OCI-LY1 (cell line): ENCODE measurements at regions not wholly inside any gene's neighbourhood (a gene's known extent, or its start where the extent isn't known, plus 50 kb on each side); places are given as distances from the start of the nearest gene placed in this dataset.
A peak's percentile ranks its signal among the peaks of the same experiment; 100 is the strongest.

Source experiments
- H2AFZ ChIP-seq: fragments of 200-600 bp; sonication (generic), shearing (Covaris generic); 2 replicates; pipeline ENCODE4 v1.6.0; 2014; ENCODE audit warnings: antibody characterized with exemption, mild to moderate bottlenecking, low read length
- H3F3A ChIP-seq: fragments of 200-600 bp; sonication (generic), shearing (Covaris generic); 2 replicates; pipeline ENCODE4 v1.6.0; 2014; ENCODE audit warnings: mild to moderate bottlenecking, antibody characterized with exemption, low read length, moderate library complexity; ENCODE audit not compliant: insufficient read depth
- H3K27ac ChIP-seq: fragments of 200-600 bp; sonication (generic); 2 replicates; pipeline ENCODE4 v1.5.1; 2014; ENCODE audit warnings: low read length, mixed run types, mild to moderate bottlenecking, low read depth; ENCODE audit not compliant: poor library complexity, severe bottlenecking
- H3K27me3 ChIP-seq: fragments of 200-600 bp; sonication (generic); 2 replicates; pipeline ENCODE4 v1.6.0; 2014; ENCODE audit warnings: antibody characterized with exemption, mild to moderate bottlenecking, low read length, moderate library complexity; ENCODE audit not compliant: insufficient read depth
- H3K36me3 ChIP-seq: fragments of 200-600 bp; sonication (generic); 2 replicates; pipeline ENCODE4 v1.6.1; 2014; ENCODE audit warnings: mild to moderate bottlenecking, antibody characterized with exemption, low read length, moderate library complexity, mixed read lengths; ENCODE audit not compliant: insufficient read depth
- H3K4me1 ChIP-seq: fragments of 200-600 bp; sonication (generic); 2 replicates; pipeline ENCODE4 v1.5.1; 2014; ENCODE audit warnings: mild to moderate bottlenecking, low read length, moderate library complexity; ENCODE audit not compliant: insufficient read depth, severe bottlenecking
- H3K4me2 ChIP-seq: fragments of 200-600 bp; sonication (generic), shearing (Covaris generic); 2 replicates; pipeline ENCODE4 v1.6.1; 2014; ENCODE audit warnings: low read length
- H3K4me3 ChIP-seq: fragments of 200-600 bp; sonication (generic); 2 replicates; pipeline ENCODE4 v1.5.1; 2014; ENCODE audit warnings: low read length, low read depth, mild to moderate bottlenecking, mixed read lengths; ENCODE audit not compliant: poor library complexity, severe bottlenecking
- H3K79me2 ChIP-seq: fragments of 200-600 bp; shearing (Covaris generic); 2 replicates; pipeline ENCODE4 v1.6.1; 2016; ENCODE audit warnings: mixed run types, low read length, mixed read lengths; ENCODE audit not compliant: insufficient read depth
- H3K9ac ChIP-seq: fragments of 200-600 bp; sonication (generic), shearing (Covaris generic); 2 replicates; pipeline ENCODE4 v1.6.1; 2014; ENCODE audit warnings: mild to moderate bottlenecking, low read length, mixed read lengths
- H3K9me2 ChIP-seq: fragments of 200-600 bp; sonication (generic), shearing (Covaris generic); 2 replicates; pipeline ENCODE4 v1.6.1; 2014; ENCODE audit warnings: low read depth, mild to moderate bottlenecking, low read length, mixed read lengths
- H3K9me3 ChIP-seq: fragments of 200-600 bp; shearing (Covaris generic); 2 replicates; pipeline ENCODE4 v1.6.1; 2014; ENCODE audit warnings: low read length, mixed read lengths
- H4K20me1 ChIP-seq: fragments of 200-600 bp; sonication (generic), shearing (Covaris generic); 2 replicates; pipeline ENCODE4 v1.6.0; 2016; ENCODE audit warnings: mild to moderate bottlenecking, low read length; ENCODE audit not compliant: insufficient read depth
- CTCF ChIP-seq: fragments of 200-600 bp; sonication (generic), shearing (Covaris generic); IDR thresholded peaks from 2 replicates; pipeline ENCODE4 v1.5.1; 2017; ENCODE audit warnings: mild to moderate bottlenecking, antibody characterized with exemption, low read length, moderate library complexity, mixed read lengths
- EZH2 ChIP-seq: fragments of 200-600 bp; sonication (generic), shearing (Covaris generic); IDR thresholded peaks from 2 replicates; pipeline ENCODE4 v1.8.0; 2017; ENCODE audit warnings: borderline replicate concordance, mixed run types, mild to moderate bottlenecking, antibody characterized with exemption, low read length, moderate library complexity, mixed read lengths

DNA sequence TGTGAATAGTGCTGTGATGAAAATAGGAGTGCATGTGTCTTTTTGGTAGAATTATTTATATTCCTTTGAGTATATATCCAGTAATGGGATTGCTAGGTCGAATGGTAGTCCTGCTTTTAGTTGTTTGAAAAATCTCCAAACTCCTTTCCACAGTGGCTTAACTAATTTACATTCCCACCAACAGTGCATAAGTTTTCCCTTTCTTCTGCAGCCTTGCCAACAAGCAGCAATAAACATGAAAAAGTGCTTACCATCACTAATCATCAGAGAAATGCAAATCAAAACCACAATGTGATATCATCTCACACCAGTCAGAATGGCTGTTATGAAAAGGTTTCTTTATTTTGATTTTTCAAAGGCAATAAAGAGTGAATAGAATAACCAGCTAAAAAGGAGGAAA lies 1105.9 kb downstream of the NAALADL2 start:
- no peaks in the 10 kb centered on the region for H3K36me3 ChIP-seq
- no peaks in the 10 kb centered on the region for H3K27me3 ChIP-seq
- no peaks in the 10 kb centered on the region for H3K9me2 ChIP-seq
- no peak overlapping the region for H3K9ac ChIP-seq
- no peak overlapping the region for H2AFZ ChIP-seq
- H3F3A ChIP-seq, result no peaks in the 10 kb centered on the region
- no peak overlapping the region for H3K4me3 ChIP-seq
- TF ChIP-seq EZH2 (no peak), CTCF (no peak)
- no peaks in the 10 kb centered on the region for H3K79me2 ChIP-seq
- H4K20me1 ChIP-seq, result no peaks in the 10 kb centered on the region
- no peak overlapping the region for H3K4me2 ChIP-seq
- no peaks in the 10 kb centered on the region for H3K9me3 ChIP-seq
- no peaks in the 10 kb centered on the region for H3K4me1 ChIP-seq
- no peak overlapping the region for H3K27ac ChIP-seq

GRCh38 chr3:175957427-175957826 lies 1098.3 kb downstream of the NAALADL2 start:
- no peaks in the 10 kb centered on the region for H3K9me3 ChIP-seq
- H3K27me3 ChIP-seq, result no peaks in the 10 kb centered on the region
- H3K9me2 ChIP-seq, result no peaks in the 10 kb centered on the region
- no peak overlapping the region for H3K27ac ChIP-seq
- H3K4me2 ChIP-seq, result no peak overlapping the region
- no peaks in the 10 kb centered on the region for H4K20me1 ChIP-seq
- no peaks in the 10 kb centered on the region for H3K79me2 ChIP-seq
- no peak overlapping the region for H3K9ac ChIP-seq
- H3K4me3 ChIP-seq, result no peak overlapping the region
- no peaks in the 10 kb centered on the region for H3K4me1 ChIP-seq
- TF ChIP-seq EZH2 (no peak), CTCF (no peak)
- H3F3A ChIP-seq, result no peaks in the 10 kb centered on the region
- no peaks in the 10 kb centered on the region for H3K36me3 ChIP-seq
- H2AFZ ChIP-seq, result no peak overlapping the region

- Histone ChIP-seq H3F3A (no peaks in the 10 kb centered on the region), H3K4me3 (no peak overlapping the region), H4K20me1 (no peaks in the 10 kb centered on the region), H3K79me2 (no peaks in the 10 kb centered on the region), H2AFZ (no peak overlapping the region), H3K9ac (no peak overlapping the region), H3K9me3 (no peaks in the 10 kb centered on the region), H3K27ac (no peak overlapping the region), H3K27me3 (no peaks in the 10 kb centered on the region), H3K9me2 (no peaks in the 10 kb centered on the region), H3K4me1 (no peaks in the 10 kb centered on the region), H3K4me2 (no peak overlapping the region), H3K36me3 (no peaks in the 10 kb centered on the region)
- TF ChIP-seq CTCF, result peak; percentile 33
- no peak for TF ChIP-seq EZH2
Observed at GRCh38 chr3:175956964-175957363, 1097.8 kb downstream of the NAALADL2 start.
